WTC11 (cell line): ENCODE measurements at regions not wholly inside any gene's neighbourhood (a gene's known extent, or its start where the extent isn't known, plus 50 kb on each side); places are given as distances from the start of the nearest gene placed in this dataset.

ENCODE experiments used
- ATAC-seq: fragments of 200-7000 bp; cut with Tn5 transposase; 2 replicates; pipeline ENCODE4 v1.10.0; 2021; ENCODE audit warnings: mild to moderate bottlenecking, moderate library complexity
- CTCF ChIA-PET: fragments of 300-600 bp; sonication (Branson Sonifier 250); formaldehyde crosslinking; loops from one replicate; lab custom pipeline; 2021; ENCODE audit warnings: antibody characterized with exemption; lab: Charles Lee
- POLR2A ChIA-PET: fragments of 350-600 bp; sonication (Branson Sonifier 250); formaldehyde crosslinking; loops from one replicate; lab custom pipeline; 2021; ENCODE audit warnings: antibody characterized with exemption; lab: Charles Lee
- DNase-seq: peaks from one replicate; pipeline ENCODE4 v3.0.0; 2021; ENCODE audit warnings: low spot score
- H3K27ac Mint-ChIP-seq: 2 replicates; pipeline ENCODE4 v1.8.0; 2021; ENCODE audit warnings: mixed read lengths
- H3K27me3 Mint-ChIP-seq: 2 replicates; pipeline ENCODE4 v1.8.0; 2021; ENCODE audit warnings: low read depth, mild to moderate bottlenecking, moderate library complexity, mixed read lengths
- H3K36me3 Mint-ChIP-seq: 2 replicates; pipeline ENCODE4 v1.8.0; 2021; ENCODE audit warnings: mixed read lengths
- H3K4me1 Mint-ChIP-seq: 2 replicates; pipeline ENCODE4 v1.8.0; 2022; ENCODE audit warnings: mixed read lengths
- H3K4me3 Mint-ChIP-seq: 2 replicates; pipeline ENCODE4 v1.8.0; 2021; ENCODE audit warnings: mild to moderate bottlenecking, moderate library complexity, mixed read lengths
- H3K9me3 Mint-ChIP-seq: 2 replicates; pipeline ENCODE4 v1.8.0; 2021; ENCODE audit warnings: mixed read lengths
- AFF4 ChIP-seq: sonication (generic); formaldehyde crosslinking; IDR thresholded peaks from 2 replicates; pipeline ENCODE4 v1.8.1; 2023; ENCODE audit warnings: mild to moderate bottlenecking, missing genetic modification reagents, borderline replicate concordance
- ARID4B ChIP-seq: sonication (generic); formaldehyde crosslinking; IDR thresholded peaks from 2 replicates; pipeline ENCODE4 v1.8.0; 2023; ENCODE audit warnings: missing genetic modification reagents, mild to moderate bottlenecking, borderline replicate concordance
- ATF3 ChIP-seq: sonication (generic); formaldehyde crosslinking; conservative IDR thresholded peaks from 2 replicates; pipeline ENCODE4 v1.8.1; 2022; ENCODE audit warnings: mild to moderate bottlenecking, missing genetic modification reagents
- ATF6 ChIP-seq: sonication (generic); formaldehyde crosslinking; IDR thresholded peaks from 2 replicates; pipeline ENCODE4 v1.8.1; 2023; ENCODE audit warnings: mild to moderate bottlenecking, missing genetic modification reagents
- ETV6 ChIP-seq: sonication (generic); formaldehyde crosslinking; IDR thresholded peaks from 2 replicates; pipeline ENCODE4 v1.8.1; 2022; ENCODE audit warnings: mild to moderate bottlenecking, missing genetic modification reagents
- FOXK1 ChIP-seq: sonication (generic); formaldehyde crosslinking; IDR thresholded peaks from 2 replicates; pipeline ENCODE4 v1.8.0; 2022; ENCODE audit warnings: mild to moderate bottlenecking, moderate library complexity, missing genetic modification reagents
- FOXP1 ChIP-seq: sonication (generic); formaldehyde crosslinking; IDR thresholded peaks from 2 replicates; pipeline ENCODE4 v1.8.0; 2022; ENCODE audit warnings: missing genetic modification reagents, mild to moderate bottlenecking, moderate library complexity, borderline replicate concordance
- GABPB1 ChIP-seq: sonication (generic); formaldehyde crosslinking; IDR thresholded peaks from 2 replicates; pipeline ENCODE4 v1.8.1; 2023; ENCODE audit warnings: mild to moderate bottlenecking, missing genetic modification reagents
- GRHL2 ChIP-seq: fragments of 250-450 bp; sonication (Bioruptor Pico); IDR thresholded peaks from 2 replicates; pipeline ENCODE4 v1.8.0; 2022; ENCODE audit warnings: mild to moderate bottlenecking, moderate library complexity; ENCODE audit not compliant: insufficient replicate concordance, severe bottlenecking
- NR1H2 ChIP-seq: sonication (generic); formaldehyde crosslinking; IDR thresholded peaks from 2 replicates; pipeline ENCODE4 v1.9.0; 2021; ENCODE audit warnings: mild to moderate bottlenecking, moderate library complexity, missing genetic modification reagents
- PREB ChIP-seq: sonication (generic); formaldehyde crosslinking; IDR thresholded peaks from 2 replicates; pipeline ENCODE4 v1.8.1; 2022; ENCODE audit warnings: mild to moderate bottlenecking, missing genetic modification reagents, moderate library complexity, borderline replicate concordance
- RELA ChIP-seq: sonication (generic); formaldehyde crosslinking; IDR thresholded peaks from 2 replicates; pipeline ENCODE4 v1.8.1; 2022; ENCODE audit warnings: missing genetic modification reagents, mild to moderate bottlenecking, borderline replicate concordance
- SMAD3 ChIP-seq: sonication (generic); formaldehyde crosslinking; IDR thresholded peaks from 2 replicates; pipeline ENCODE4 v1.8.0; 2022; ENCODE audit warnings: missing genetic modification reagents, mild to moderate bottlenecking, borderline replicate concordance
- ZNF232 ChIP-seq: sonication (generic); formaldehyde crosslinking; IDR thresholded peaks from 2 replicates; pipeline ENCODE4 v1.8.0; 2022; ENCODE audit warnings: mild to moderate bottlenecking, missing genetic modification reagents
- TF ChIP-seq, protein P1 (sequence below): sonication (generic); formaldehyde crosslinking; IDR thresholded peaks from 2 replicates; pipeline ENCODE4 v1.8.0; 2022; ENCODE audit warnings: mild to moderate bottlenecking, missing genetic modification reagents

GRCh38 chr2:149984311-149984710 lies 396.7 kb upstream of the MMADHC start:
- no peak for DNase-seq
- POLR2A ChIA-PET, result no interaction called here
- no peaks in the 10 kb centered on the region for H3K36me3 Mint-ChIP-seq
- ATAC-seq, result no peak
- no peaks in the 10 kb centered on the region for H3K27me3 Mint-ChIP-seq
- no peaks in the 10 kb centered on the region for H3K4me1 Mint-ChIP-seq
- H3K9me3 Mint-ChIP-seq, result peaks cover 14% of the 10 kb centered on the region
- H3K27ac Mint-ChIP-seq, result no peak overlapping the region
- CTCF ChIA-PET, result no interaction called here
- TF ChIP-seq ARID4B (CRISPR knock-in tag), result no peak
- H3K4me3 Mint-ChIP-seq, result no peak overlapping the region

GRCh38 chr2:149972066-149972465 lies 384.5 kb upstream of the MMADHC start:
- POLR2A ChIA-PET, result no interaction called here
- CTCF ChIA-PET, result no interaction called here

DNA sequence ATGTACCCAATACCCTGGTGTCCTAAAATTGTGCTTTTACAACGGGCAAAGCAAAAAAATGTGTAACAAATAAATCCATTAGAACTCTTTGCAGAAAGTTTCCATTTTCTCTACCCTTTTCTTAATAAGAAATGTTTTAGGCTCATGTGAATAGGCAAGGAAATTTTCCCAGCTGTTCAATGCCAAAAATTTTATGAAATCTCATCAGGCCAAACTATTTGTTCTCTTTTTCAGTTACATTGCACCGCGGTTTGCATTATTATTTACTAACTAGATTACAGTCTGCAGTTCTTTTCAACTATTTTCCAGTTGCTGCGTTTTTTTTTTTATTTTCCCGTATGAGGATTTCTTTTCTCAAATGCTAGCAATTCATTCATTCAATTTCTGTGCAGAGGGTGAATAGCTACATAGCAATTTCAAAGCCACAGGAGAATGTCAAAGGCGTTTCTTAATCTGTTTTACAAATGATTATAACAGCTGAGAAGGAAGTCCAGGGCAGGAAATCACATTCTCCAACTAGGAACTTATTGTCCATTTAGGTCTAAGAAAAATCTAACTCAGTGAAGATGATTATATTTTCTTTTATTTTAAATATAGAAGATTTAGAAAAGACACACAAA lies 367.5 kb upstream of the MMADHC start:
- Mint-ChIP-seq H3K36me3 (peaks cover 15% of the 10 kb centered on the region), H3K27ac (no peak overlapping the region), H3K9me3 (peaks cover 32% of the 10 kb centered on the region), H3K27me3 (0 out of 2 replicates have a peak, but pooled peaks cover 2% of the 10 kb centered on the region), H3K4me3 (no peak overlapping the region), H3K4me1 (0 out of 2 replicates have a peak, but pooled peaks cover 3% of the 10 kb centered on the region)
- DNase-seq (no peak), ATAC-seq (no peak)
- no peak for TF ChIP-seq ATF3 (CRISPR knock-in tag)
- no peak for TF ChIP-seq GRHL2
- no peak for TF ChIP-seq AFF4 (CRISPR knock-in tag)
- no peak for TF ChIP-seq ATF6 (CRISPR knock-in tag)
- TF ChIP-seq, protein P1, sequence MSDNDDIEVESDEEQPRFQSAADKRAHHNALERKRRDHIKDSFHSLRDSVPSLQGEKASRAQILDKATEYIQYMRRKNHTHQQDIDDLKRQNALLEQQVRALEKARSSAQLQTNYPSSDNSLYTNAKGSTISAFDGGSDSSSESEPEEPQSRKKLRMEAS (CRISPR knock-in tag), result no peak
- POLR2A ChIA-PET, result interaction anchor here (0.5 kb wide), 1 partner anchor 332 kb away, joined by 4 read pairs; no protein-coding TSS in a partner anchor
- CTCF ChIA-PET, result no interaction called here

More at GRCh38 chr2:149972066-149972465, 384.5 kb upstream of the MMADHC start:
- H3K27me3 Mint-ChIP-seq, result no peaks in the 10 kb centered on the region
- DNase-seq (no peak), ATAC-seq (no peak)
- H3K27ac Mint-ChIP-seq, result no peak overlapping the region
- H3K9me3 Mint-ChIP-seq, result peaks cover 29% of the 10 kb centered on the region
- TF ChIP-seq RELA (CRISPR knock-in tag) (no peak), NR1H2 (no peak), GABPB1 (no peak), ZNF232 (CRISPR knock-in tag) (no peak), SMAD3 (CRISPR knock-in tag) (no peak), FOXP1 (no peak), FOXK1 (no peak), ETV6 (CRISPR knock-in tag) (no peak), PREB (no peak)
- no peak overlapping the region for H3K4me3 Mint-ChIP-seq
- no peaks in the 10 kb centered on the region for H3K4me1 Mint-ChIP-seq
- H3K36me3 Mint-ChIP-seq, result peaks cover 10% of the 10 kb centered on the region
